AG08396 (cell line): ENCODE measurements at regions not wholly inside any gene's neighbourhood (a gene's known extent, or its start where the extent isn't known, plus 50 kb on each side); places are given as distances from the start of the nearest gene placed in this dataset.
"Not testable (repeated sequence)": the region's sequence is repeated elsewhere in the genome, so short reads cannot be mapped to it uniquely, and the experiment has no call there.

ENCODE experiments used
- DNase-seq: peaks from one replicate; pipeline ENCODE4 v3.0.0; 2012; ENCODE audit warnings: low spot score, mixed read lengths

GRCh38 chr7:29649876-29650275, 86.2 kb downstream of the PRR15 start:
- no peak for DNase-seq

- DNase-seq, result no peak
Measured at GRCh38 chr7:29651477-29651876, 87.8 kb downstream of the PRR15 start.

GRCh38 chr7:29652556-29652955, 88.9 kb downstream of the PRR15 start:
- no peak for DNase-seq

GRCh38 chr7:29654340-29654739, 90.7 kb downstream of the PRR15 start:
- DNase-seq, result not testable (repeated sequence)

- no peak for DNase-seq
Measured at GRCh38 chr7:29657288-29657687, 93.7 kb downstream of the PRR15 start.

- no peak for DNase-seq
Measured at GRCh38 chr7:29657856-29658255, 94.2 kb downstream of the PRR15 start.

- not testable (repeated sequence) for DNase-seq
Measured at GRCh38 chr7:29659213-29659612, 95.6 kb downstream of the PRR15 start.

GRCh38 chr7:29662899-29663298, 99.3 kb downstream of the PRR15 start:
- DNase-seq, result not testable (repeated sequence)

- DNase-seq, result not testable (repeated sequence)
Measured at GRCh38 chr7:29664999-29665398, 101.4 kb downstream of the PRR15 start.

GRCh38 chr7:29667096-29667669, 103.5 kb downstream of the PRR15 start:
- not testable (repeated sequence) for DNase-seq

GRCh38 chr7:29671286-29671685, 107.7 kb downstream of the PRR15 start:
- not testable (repeated sequence) for DNase-seq

GRCh38 chr7:29673635-29674034, 110.0 kb downstream of the PRR15 start:
- not testable (repeated sequence) for DNase-seq

- DNase-seq, result not testable (repeated sequence)
Measured at GRCh38 chr7:29674626-29675025, 111.0 kb downstream of the PRR15 start.

- not testable (repeated sequence) for DNase-seq
Measured at GRCh38 chr7:29677254-29677653, 113.6 kb downstream of the PRR15 start.

- not testable (repeated sequence) for DNase-seq
Measured at GRCh38 chr7:29679963-29680362, 116.3 kb downstream of the PRR15 start.

- DNase-seq, result not testable (repeated sequence)
Measured at GRCh38 chr7:29680601-29681000, 117.0 kb downstream of the PRR15 start.

GRCh38 chr7:29684151-29684786, 120.6 kb downstream of the PRR15 start:
- DNase-seq, result not testable (repeated sequence)

GRCh38 chr7:29684787-29685650, 121.3 kb upstream of the WIPF3 start:
- DNase-seq, result peak; percentile 77

- not testable (repeated sequence) for DNase-seq
Measured at GRCh38 chr7:29685651-29686271, 120.5 kb upstream of the WIPF3 start.

GRCh38 chr7:29690510-29690909, 115.8 kb upstream of the WIPF3 start:
- DNase-seq, result not testable (repeated sequence)

- DNase-seq, result not testable (repeated sequence)
Measured at GRCh38 chr7:29696402-29696801, 109.9 kb upstream of the WIPF3 start.

GRCh38 chr7:29699723-29700122, 106.6 kb upstream of the WIPF3 start:
- DNase-seq, result not testable (repeated sequence)
